H9 (cell line): ENCODE measurements at regions not wholly inside any gene's neighbourhood (a gene's known extent, or its start where the extent isn't known, plus 50 kb on each side); places are given as distances from the start of the nearest gene placed in this dataset.
"Not testable (repeated sequence)": the region's sequence is repeated elsewhere in the genome, so short reads cannot be mapped to it uniquely, and the experiment has no call there.

ENCODE experiments used
- DNase-seq: peaks from one replicate; pipeline ENCODE4 v3.0.0-alpha.2; 2017
- H2AFZ ChIP-seq: one replicate; pipeline ENCODE4 v1.6.1; 2013; ENCODE audit warnings: mild to moderate bottlenecking, low read length, control low read depth, moderate library complexity
- H2AK5ac ChIP-seq: 2 replicates; pipeline ENCODE4 v1.6.1; 2013; ENCODE audit warnings: low read length, control low read depth, mixed read lengths; ENCODE audit not compliant: insufficient read length
- H2BK120ac ChIP-seq: one replicate; pipeline ENCODE4 v1.6.1; 2013; ENCODE audit warnings: low read depth, mild to moderate bottlenecking, low read length, control low read depth, inconsistent platforms; ENCODE audit not compliant: poor library complexity, severe bottlenecking
- H2BK12ac ChIP-seq: 2 replicates; pipeline ENCODE4 v1.6.1; 2013; ENCODE audit warnings: low read length, control low read depth, mixed read lengths, low read depth; ENCODE audit not compliant: insufficient read length
- H2BK15ac ChIP-seq: 2 replicates; pipeline ENCODE4 v1.6.1; 2013; ENCODE audit warnings: low read depth, low read length, control low read depth
- H2BK20ac ChIP-seq: one replicate; pipeline ENCODE4 v1.6.1; 2013; ENCODE audit warnings: low read depth, mild to moderate bottlenecking, low read length, control low read depth, inconsistent platforms; ENCODE audit not compliant: poor library complexity, severe bottlenecking
- H2BK5ac ChIP-seq: 2 replicates; pipeline ENCODE4 v1.6.1; 2013; ENCODE audit warnings: low read length, control low read depth, mixed read lengths; ENCODE audit not compliant: insufficient read length
- H3K14ac ChIP-seq: 2 replicates; pipeline ENCODE4 v1.6.1; 2013; ENCODE audit warnings: low read length, control low read depth; ENCODE audit not compliant: insufficient read depth
- H3K18ac ChIP-seq: 2 replicates; pipeline ENCODE4 v1.6.1; 2013; ENCODE audit warnings: low read depth, mild to moderate bottlenecking, mixed read lengths, low read length, control low read depth; ENCODE audit not compliant: insufficient read length
- H3K23ac ChIP-seq: 2 replicates; pipeline ENCODE4 v1.6.1; 2013; ENCODE audit warnings: low read length, control low read depth, mixed read lengths, low read depth; ENCODE audit not compliant: insufficient read length
- H3K23me2 ChIP-seq: 2 replicates; pipeline ENCODE4 v1.6.1; 2013; ENCODE audit warnings: low read depth, mild to moderate bottlenecking, mixed read lengths, low read length, control low read depth; ENCODE audit not compliant: insufficient read length, poor library complexity, severe bottlenecking
- H3K27ac ChIP-seq: 2 replicates; pipeline ENCODE4 v1.5.1; 2013; ENCODE audit warnings: low read length, control low read depth, mixed read lengths, low read depth; ENCODE audit not compliant: insufficient read length
- H3K27me3 ChIP-seq: 2 replicates; pipeline ENCODE4 v1.6.1; 2013; ENCODE audit warnings: low read length, control low read depth, inconsistent platforms; ENCODE audit not compliant: insufficient read depth
- H3K4ac ChIP-seq: 2 replicates; pipeline ENCODE4 v1.6.1; 2013; ENCODE audit warnings: low read depth, mild to moderate bottlenecking, control low read depth, inconsistent platforms, low read length, moderate library complexity
- H3K4me1 ChIP-seq: 2 replicates; pipeline ENCODE4 v1.6.1; 2013; ENCODE audit warnings: low read length, control low read depth, inconsistent platforms; ENCODE audit not compliant: insufficient read depth
- H3K4me2 ChIP-seq: 2 replicates; pipeline ENCODE4 v1.6.1; 2013; ENCODE audit warnings: low read length, control low read depth, mixed read lengths; ENCODE audit not compliant: insufficient read length, insufficient read depth
- H3K56ac ChIP-seq: 2 replicates; pipeline ENCODE4 v1.6.1; 2013; ENCODE audit warnings: low read depth, mild to moderate bottlenecking, mixed read lengths, low read length, control low read depth; ENCODE audit not compliant: insufficient read length
- H3K79me1 ChIP-seq: 2 replicates; pipeline ENCODE4 v1.6.1; 2013; ENCODE audit warnings: low read depth, mild to moderate bottlenecking, moderate library complexity, low read length, control low read depth, inconsistent platforms; ENCODE audit not compliant: insufficient read depth, poor library complexity, severe bottlenecking
- H3K79me2 ChIP-seq: 2 replicates; pipeline ENCODE4 v1.6.1; 2013; ENCODE audit warnings: low read length, control low read depth, inconsistent platforms; ENCODE audit not compliant: insufficient read depth
- H3K9ac ChIP-seq: 2 replicates; pipeline ENCODE4 v1.6.1; 2013; ENCODE audit warnings: low read length, control low read depth, mixed read lengths; ENCODE audit not compliant: insufficient read length; ENCODE audit errors: extremely low read depth
- H3K9me3 ChIP-seq: one replicate; pipeline ENCODE4 v1.6.1; 2013; ENCODE audit warnings: low read depth, low read length, inconsistent platforms; ENCODE audit not compliant: control insufficient read depth
- H3T11ph ChIP-seq: one replicate; pipeline ENCODE4 v1.6.1; 2013; ENCODE audit warnings: mild to moderate bottlenecking, low read length, control low read depth, inconsistent platforms
- H4K20me1 ChIP-seq: one replicate; pipeline ENCODE4 v1.6.1; 2013; ENCODE audit not compliant: control insufficient read depth, insufficient read length, insufficient read depth
- H4K5ac ChIP-seq: 2 replicates; pipeline ENCODE4 v1.6.1; 2013; ENCODE audit warnings: low read depth, mild to moderate bottlenecking, mixed read lengths, low read length, control low read depth; ENCODE audit not compliant: insufficient read length
- H4K8ac ChIP-seq: replicated peaks from 2 replicates; pipeline ENCODE4 v1.6.1; 2013; ENCODE audit warnings: low read length, control low read depth, mixed read lengths, low read depth; ENCODE audit not compliant: insufficient read length
- H4K91ac ChIP-seq: 2 replicates; pipeline ENCODE4 v1.6.1; 2013; ENCODE audit warnings: low read depth, mild to moderate bottlenecking, moderate library complexity, mixed read lengths, low read length, control low read depth; ENCODE audit not compliant: insufficient read length
- H3K27ac Mint-ChIP-seq, 3 experiments: 2 replicates in 2 of 3; 3 replicates in 1 of 3; pipeline ENCODE4 v1.8.0; 2020 to 2021; ENCODE audit warnings: mixed read lengths in 3 of 3, mild to moderate bottlenecking in 1 of 3, moderate library complexity in 1 of 3
- H3K27me3 Mint-ChIP-seq: 2 replicates; pipeline ENCODE4 v1.8.0; 2021; ENCODE audit warnings: low read depth, mild to moderate bottlenecking, moderate library complexity, mixed read lengths
- H3K36me3 Mint-ChIP-seq, 3 experiments: 2 replicates in 2 of 3; 3 replicates in 1 of 3; pipeline ENCODE4 v1.8.0; 2020 to 2021; ENCODE audit warnings: low read depth in 3 of 3, mixed read lengths in 3 of 3; ENCODE audit not compliant: insufficient read depth in 1 of 3
- H3K4me1 Mint-ChIP-seq, 2 experiments: 2 replicates each; pipeline ENCODE4 v1.8.0; 2020; ENCODE audit warnings: mixed read lengths in 2 of 2
- H3K4me3 Mint-ChIP-seq, 2 experiments: 2 replicates in 1 of 2; 3 replicates in 1 of 2; pipeline ENCODE4 v1.8.0; 2020 to 2021; ENCODE audit warnings: mild to moderate bottlenecking in 2 of 2, mixed read lengths in 2 of 2, moderate library complexity in 1 of 2
- H3K9me3 Mint-ChIP-seq, 2 experiments: 2 replicates in 1 of 2; 3 replicates in 1 of 2; pipeline ENCODE4 v1.8.0; 2020; ENCODE audit warnings: mild to moderate bottlenecking in 2 of 2, mixed read lengths in 2 of 2, moderate library complexity in 1 of 2
- CTCF ChIP-seq: fragments of 200-600 bp; sonication (generic); conservative IDR thresholded peaks from 3 replicates; pipeline ENCODE4 v1.8.0; 2021; ENCODE audit warnings: antibody characterized with exemption, mild to moderate bottlenecking
- WGBS: extraction: QIAGEN DNeasy Blood & Tissue Kit; methylation state at CpG from one replicate; pipeline ENCODE4 v1.1.7; 2013; ENCODE audit warnings: missing lambda C conversion rate, low lambda C conversion rate, mixed read lengths; ENCODE audit not compliant: insufficient read length; ENCODE audit errors: extremely low coverage; 5-methylcytosine and 5-hydroxymethylcytosine counted together

- no peak overlapping the region for H3K9ac ChIP-seq
- H2BK5ac ChIP-seq = no peak overlapping the region
- H4K5ac ChIP-seq = no peak overlapping the region
- peak; percentile 77 for DNase-seq
- Mint-ChIP-seq H3K9me3 (peaks cover 0 to 4% of the 10 kb centered on the region in 2 experiments; a peak in 2 of 5 replicates), H3K27ac (peak overlapping the region; percentile 15 to 81 (median 65); a peak in 5 of 7 replicates), H3K36me3 (no peaks in the 10 kb centered on the region), H3K4me3 (peak overlapping the region in 1 of 2 experiments; percentile 36; a peak in 2 of 5 replicates), H3K4me1 (peaks cover 15 to 16% of the 10 kb centered on the region in 2 experiments), H3K27me3 (peaks cover 3% of the 10 kb centered on the region)
- no peaks in the 10 kb centered on the region; the same call in 1 of the 2 replicates for H3K4me1 ChIP-seq
- H3T11ph ChIP-seq = no peak overlapping the region
- WGBS = no CpG with 5 or more reads among the region's 19 CpGs
- no peaks in the 10 kb centered on the region for H3K9me3 ChIP-seq
- H3K56ac ChIP-seq = no peak overlapping the region
- no peak overlapping the region for H2BK20ac ChIP-seq
- no peak overlapping the region for H3K18ac ChIP-seq
- no peaks in the 10 kb centered on the region for H3K79me2 ChIP-seq
- H3K4me2 ChIP-seq = no peak overlapping the region
- H2AK5ac ChIP-seq = no peak overlapping the region
- H3K79me1 ChIP-seq = no peaks in the 10 kb centered on the region
- no peak overlapping the region for H2BK12ac ChIP-seq
- no peak overlapping the region for H2AFZ ChIP-seq
- H3K14ac ChIP-seq = no peak overlapping the region
- no peak overlapping the region for H3K4ac ChIP-seq
- no peak overlapping the region for H2BK15ac ChIP-seq
- H3K23ac ChIP-seq = no peak overlapping the region
- H4K91ac ChIP-seq = no peak overlapping the region
- H4K20me1 ChIP-seq = no peaks in the 10 kb centered on the region
- no peak overlapping the region for H2BK120ac ChIP-seq
- H3K23me2 ChIP-seq = no peaks in the 10 kb centered on the region
- no peak overlapping the region for H3K27ac ChIP-seq
- TF ChIP-seq CTCF = no peak
- H3K27me3 ChIP-seq = no peaks in the 10 kb centered on the region
- H4K8ac ChIP-seq = no peak overlapping the region
These were observed 59.1 kb upstream of the PTPN1 start for GRCh38 chr20:50450881-50451752.

GRCh38 chr20:50451792-50452425, 58.3 kb upstream of the PTPN1 start:
- not testable (repeated sequence) for H3K4me3 Mint-ChIP-seq, H3K27ac ChIP-seq
- peak overlapping the region in 1 of 3 experiments; percentile 29; a peak in 1 of 7 replicates for H3K27ac Mint-ChIP-seq

More at GRCh38 chr20:50451792-50452425, 58.3 kb upstream of the PTPN1 start:
- not testable (repeated sequence) for H3K23me2 ChIP-seq, H3K4me2 ChIP-seq, H3K79me2 ChIP-seq, H3K56ac ChIP-seq, H4K5ac ChIP-seq, H3K4me1 ChIP-seq, H2AFZ ChIP-seq, H3K27me3 ChIP-seq, DNase-seq, H3K4ac ChIP-seq, H3K14ac ChIP-seq, H2AK5ac ChIP-seq, H4K20me1 ChIP-seq, H2BK120ac ChIP-seq, H3K18ac ChIP-seq, H3K9me3 Mint-ChIP-seq, H4K91ac ChIP-seq, H3K36me3 Mint-ChIP-seq, H3K79me1 ChIP-seq, H2BK15ac ChIP-seq, H2BK12ac ChIP-seq, H4K8ac ChIP-seq, H3K23ac ChIP-seq, H3K27me3 Mint-ChIP-seq, H2BK5ac ChIP-seq, H3K9ac ChIP-seq, H2BK20ac ChIP-seq, H3T11ph ChIP-seq, H3K9me3 ChIP-seq
- WGBS = no CpG with 5 or more reads among the region's 9 CpGs
- H3K4me1 Mint-ChIP-seq = peaks cover 19 to 21% of the 10 kb centered on the region in 2 experiments
